ENCODE measurements at regions not wholly inside any gene's neighbourhood (a gene's known extent, or its start where the extent isn't known, plus 50 kb on each side); places are given as distances from the start of the nearest gene placed in this dataset.

DNA sequence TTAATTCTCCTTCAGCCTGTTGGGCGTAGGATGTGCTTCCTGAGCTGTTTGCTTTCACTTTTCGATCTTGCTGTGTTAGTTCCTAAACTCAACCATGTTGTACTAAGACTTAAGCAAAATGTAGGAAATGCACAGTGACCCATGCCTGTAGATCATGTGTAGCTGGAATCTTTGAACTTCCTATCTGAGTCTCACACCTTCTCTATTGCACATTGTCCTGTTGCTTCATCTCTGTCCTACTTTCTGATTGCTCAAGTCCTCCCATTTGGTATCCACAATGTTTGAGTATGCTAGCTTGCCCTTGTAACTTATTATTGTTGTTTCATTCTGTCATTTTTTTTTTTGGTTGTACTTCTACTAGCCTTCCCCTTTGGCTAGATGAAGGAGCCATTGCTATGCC, 239.6 kb downstream of the PPP1R2C start (continued):
- TF ChIP-seq, protein P1, sequence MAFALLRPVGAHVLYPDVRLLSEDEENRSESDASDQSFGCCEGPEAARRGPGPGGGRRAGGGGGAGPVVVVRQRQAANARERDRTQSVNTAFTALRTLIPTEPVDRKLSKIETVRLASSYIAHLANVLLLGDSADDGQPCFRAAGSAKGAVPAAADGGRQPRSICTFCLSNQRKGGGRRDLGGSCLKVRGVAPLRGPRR (CRISPR knock-in tag; IDR thresholded peaks at IDR 0.05): no peak

DNA sequence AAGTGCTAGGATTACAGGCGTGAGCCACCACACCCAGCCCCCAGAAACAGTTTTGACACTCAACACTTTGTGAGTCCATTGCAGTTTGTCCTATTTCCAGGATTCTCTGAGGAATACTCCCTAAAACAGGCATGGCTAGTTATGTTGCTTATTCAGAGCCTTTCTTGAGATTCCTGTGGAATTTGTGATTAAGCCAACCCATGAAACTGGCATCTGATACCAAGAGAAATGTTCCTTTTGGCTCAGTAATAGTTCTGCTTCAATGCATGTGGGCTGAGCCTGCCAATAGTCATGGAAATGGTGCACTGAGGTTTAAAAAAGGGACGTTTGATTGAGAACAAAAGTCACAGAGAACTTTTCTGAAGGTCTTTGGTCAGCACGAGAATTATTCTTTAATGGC, 241.7 kb downstream of the PPP1R2C start:
- 3% methylated on average over 3 of the region's 3 CpGs for WGBS (ENCODE audit: insufficient coverage, low coverage, missing lambda C conversion rate)
- no peaks in the 10 kb centered on the region for H3K9me1 ChIP-seq (ENCODE audit: control insufficient read depth, insufficient read depth, low read length)
- DNase-seq (ENCODE audit: extremely low read depth in 1 of 4, low spot score in 3 of 4) (no peak), FAIRE-seq (no peak), ATAC-seq (no peak)
- no peak overlapping the region for H2AFZ ChIP-seq (ENCODE audit: low read depth, low read length)
- ChIA-PET CTCF (ENCODE audit: low intra/inter-chr PET ratio) (no interaction called here), POLR2A (no interaction called here)
- no peaks in the 10 kb centered on the region for H3K79me2 ChIP-seq (ENCODE audit: control insufficient read depth, insufficient read depth, low read length)
- H3K4me3 ChIP-seq: no peak overlapping the region
- H3K36me3 ChIP-seq (ENCODE audit: control insufficient read depth, insufficient read depth, low read length): no peaks in the 10 kb centered on the region
- H3K9ac ChIP-seq (ENCODE audit: insufficient read depth in 1 of 2, low read depth in 2 of 2, low read length in 2 of 2): no peak overlapping the region
- no peaks in the 10 kb centered on the region for H4K20me1 ChIP-seq (replicated peaks; ENCODE audit: control insufficient read depth, insufficient read depth, low read length)
- no peak overlapping the region for H3K4me2 ChIP-seq (ENCODE audit: insufficient read depth, low read length)
- TF ChIP-seq, protein P2, sequence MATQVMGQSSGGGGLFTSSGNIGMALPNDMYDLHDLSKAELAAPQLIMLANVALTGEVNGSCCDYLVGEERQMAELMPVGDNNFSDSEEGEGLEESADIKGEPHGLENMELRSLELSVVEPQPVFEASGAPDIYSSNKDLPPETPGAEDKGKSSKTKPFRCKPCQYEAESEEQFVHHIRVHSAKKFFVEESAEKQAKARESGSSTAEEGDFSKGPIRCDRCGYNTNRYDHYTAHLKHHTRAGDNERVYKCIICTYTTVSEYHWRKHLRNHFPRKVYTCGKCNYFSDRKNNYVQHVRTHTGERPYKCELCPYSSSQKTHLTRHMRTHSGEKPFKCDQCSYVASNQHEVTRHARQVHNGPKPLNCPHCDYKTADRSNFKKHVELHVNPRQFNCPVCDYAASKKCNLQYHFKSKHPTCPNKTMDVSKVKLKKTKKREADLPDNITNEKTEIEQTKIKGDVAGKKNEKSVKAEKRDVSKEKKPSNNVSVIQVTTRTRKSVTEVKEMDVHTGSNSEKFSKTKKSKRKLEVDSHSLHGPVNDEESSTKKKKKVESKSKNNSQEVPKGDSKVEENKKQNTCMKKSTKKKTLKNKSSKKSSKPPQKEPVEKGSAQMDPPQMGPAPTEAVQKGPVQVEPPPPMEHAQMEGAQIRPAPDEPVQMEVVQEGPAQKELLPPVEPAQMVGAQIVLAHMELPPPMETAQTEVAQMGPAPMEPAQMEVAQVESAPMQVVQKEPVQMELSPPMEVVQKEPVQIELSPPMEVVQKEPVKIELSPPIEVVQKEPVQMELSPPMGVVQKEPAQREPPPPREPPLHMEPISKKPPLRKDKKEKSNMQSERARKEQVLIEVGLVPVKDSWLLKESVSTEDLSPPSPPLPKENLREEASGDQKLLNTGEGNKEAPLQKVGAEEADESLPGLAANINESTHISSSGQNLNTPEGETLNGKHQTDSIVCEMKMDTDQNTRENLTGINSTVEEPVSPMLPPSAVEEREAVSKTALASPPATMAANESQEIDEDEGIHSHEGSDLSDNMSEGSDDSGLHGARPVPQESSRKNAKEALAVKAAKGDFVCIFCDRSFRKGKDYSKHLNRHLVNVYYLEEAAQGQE (IDR thresholded peaks at IDR 0.05; ENCODE audit: borderline replicate concordance): no peak
- TF ChIP-seq, protein P2 (CRISPR knock-in tag; IDR thresholded peaks at IDR 0.05; ENCODE audit: low read depth): no peak
- TF ChIP-seq, protein P3, sequence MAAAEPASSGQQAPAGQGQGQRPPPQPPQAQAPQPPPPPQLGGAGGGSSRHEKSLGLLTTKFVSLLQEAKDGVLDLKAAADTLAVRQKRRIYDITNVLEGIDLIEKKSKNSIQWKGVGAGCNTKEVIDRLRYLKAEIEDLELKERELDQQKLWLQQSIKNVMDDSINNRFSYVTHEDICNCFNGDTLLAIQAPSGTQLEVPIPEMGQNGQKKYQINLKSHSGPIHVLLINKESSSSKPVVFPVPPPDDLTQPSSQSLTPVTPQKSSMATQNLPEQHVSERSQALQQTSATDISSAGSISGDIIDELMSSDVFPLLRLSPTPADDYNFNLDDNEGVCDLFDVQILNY (CRISPR knock-in tag; IDR thresholded peaks at IDR 0.05): no peak
- intact Hi-C loops (cut with micrococcal nuclease) (no loop called here), in situ Hi-C loops (cut with MboI) (no loop called here)
- H3K9me3 ChIP-seq (replicated peaks; ENCODE audit: control insufficient read depth, insufficient read depth, low read depth, low read length): no peaks in the 10 kb centered on the region
- H3K4me1 ChIP-seq (replicated peaks in 1 of 2; ENCODE audit: control insufficient read depth in 2 of 2, insufficient read depth in 2 of 2, low read length in 2 of 2): no peaks in the 10 kb centered on the region
- H3K27me3 ChIP-seq (ENCODE audit: control insufficient read depth in 2 of 2, insufficient read depth in 2 of 2, low read length in 2 of 2): no peaks in the 10 kb centered on the region
- BruUV-seq (replicated peaks): no TSS peak
- H3K27ac ChIP-seq (ENCODE audit: extremely low read depth, low read depth, low read length): no peak overlapping the region
